Activated T-helper 1 cell treated with anti-CD3 and anti-CD28 coated beads, Interleukin-12 subunit alpha, Interleukin-12 subunit beta, Interleukin-2, Interleukin-4 antibody, amounts not matched to agents 30 ng/mL and 10 ng/mL and 1 ng/mL, durations not matched to agents 14 hours and 24 hours and 36 hours (primary cell): ENCODE measurements at regions not wholly inside any gene's neighbourhood (a gene's known extent, or its start where the extent isn't known, plus 50 kb on each side); places are given as distances from the start of the nearest gene placed in this dataset.

Source experiments
- DNase-seq: peaks from one replicate; pipeline ENCODE4 v3.0.0; 2021; ENCODE audit warnings: low spot score
- H3K27ac Mint-ChIP-seq: one replicate; pipeline ENCODE4 v1.8.0; 2021; ENCODE audit warnings: mild to moderate bottlenecking, mixed read lengths
- H3K27me3 Mint-ChIP-seq: one replicate; pipeline ENCODE4 v1.8.0; 2022; ENCODE audit warnings: mild to moderate bottlenecking, moderate library complexity, mixed read lengths; ENCODE audit not compliant: insufficient read depth
- H3K36me3 Mint-ChIP-seq: one replicate; pipeline ENCODE4 v1.8.0; 2021; ENCODE audit warnings: low read depth, mixed read lengths
- H3K4me1 Mint-ChIP-seq: one replicate; pipeline ENCODE4 v1.8.0; 2021; ENCODE audit warnings: low read depth, mixed read lengths
- H3K4me3 Mint-ChIP-seq: one replicate; pipeline ENCODE4 v1.8.0; 2021; ENCODE audit warnings: mild to moderate bottlenecking, moderate library complexity, mixed read lengths
- H3K9me3 Mint-ChIP-seq: one replicate; pipeline ENCODE4 v1.8.0; 2021; ENCODE audit warnings: mixed read lengths
- intact Hi-C: fragments of 100-400 bp; cut with micrococcal nuclease; formaldehyde crosslinking; loops from one replicate; pipeline ENCODE4 v1.15.1; 2024

- no peaks in the 10 kb centered on the region for H3K9me3 Mint-ChIP-seq
- H3K27ac Mint-ChIP-seq = no peak overlapping the region
- H3K27me3 Mint-ChIP-seq = no peaks in the 10 kb centered on the region
- H3K4me3 Mint-ChIP-seq = no peak overlapping the region
- intact Hi-C loops = no loop called here
- H3K4me1 Mint-ChIP-seq = no peaks in the 10 kb centered on the region
- no peaks in the 10 kb centered on the region for H3K36me3 Mint-ChIP-seq
- no peak for DNase-seq
These were observed 207.8 kb downstream of the SOCS6 start for GRCh38 chr18:70496353-70497294.

DNA sequence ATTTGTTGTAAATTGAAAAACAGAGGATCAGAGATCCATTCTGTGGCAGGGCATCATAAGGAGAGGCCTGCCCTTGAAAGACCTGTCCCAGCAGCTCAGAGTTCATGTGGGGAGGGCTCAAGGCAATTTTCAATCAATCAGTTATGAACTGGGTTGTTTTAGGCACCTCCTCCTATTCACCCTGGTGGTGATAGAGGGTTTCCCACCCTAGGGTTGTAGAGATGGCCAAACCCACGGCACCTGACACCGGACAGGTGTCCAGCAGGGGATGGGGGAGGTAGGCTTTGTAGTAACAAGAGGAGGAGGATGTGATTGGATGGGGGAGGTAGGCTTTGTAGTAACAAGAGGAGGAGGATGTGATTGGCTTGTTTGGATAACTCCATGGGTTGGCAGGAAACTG, 205.7 kb downstream of the SOCS6 start:
- no peak overlapping the region for H3K4me3 Mint-ChIP-seq
- H3K9me3 Mint-ChIP-seq = no peaks in the 10 kb centered on the region
- DNase-seq = no peak
- no peak overlapping the region for H3K27ac Mint-ChIP-seq
- intact Hi-C loops = loop anchor here (5.0 kb wide), 1 partner anchor 287 kb away; the partner anchor contains the start of gene RTTN
- H3K36me3 Mint-ChIP-seq = no peaks in the 10 kb centered on the region
- peaks cover 2% of the 10 kb centered on the region for H3K27me3 Mint-ChIP-seq
- no peaks in the 10 kb centered on the region for H3K4me1 Mint-ChIP-seq

DNA sequence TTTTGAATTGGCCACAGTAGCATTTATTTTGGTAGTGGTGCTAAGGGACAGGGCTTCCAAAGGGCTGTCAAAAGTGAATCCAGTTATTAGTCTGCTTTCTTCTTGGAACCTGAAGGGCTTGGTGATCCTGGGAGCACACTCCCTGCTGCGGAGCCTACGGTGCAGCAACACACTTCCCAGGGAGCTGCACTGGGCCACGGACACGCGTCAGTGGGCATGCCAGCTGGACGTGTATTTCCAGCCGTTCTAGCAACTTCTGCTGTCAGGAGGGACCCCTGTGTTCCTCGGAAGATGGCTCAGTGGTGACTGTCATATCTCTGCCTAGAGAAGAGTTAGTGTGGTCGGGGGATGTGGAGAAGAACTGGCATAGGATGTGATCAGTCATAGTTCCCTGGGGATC, 204.6 kb downstream of the SOCS6 start:
- no peaks in the 10 kb centered on the region for H3K36me3 Mint-ChIP-seq
- no peaks in the 10 kb centered on the region for H3K4me1 Mint-ChIP-seq
- no peak overlapping the region for H3K4me3 Mint-ChIP-seq
- intact Hi-C loops = loop anchor here (5.0 kb wide), 1 partner anchor 286 kb away; the partner anchor contains the start of gene RTTN
- peaks cover 2% of the 10 kb centered on the region for H3K27me3 Mint-ChIP-seq
- H3K27ac Mint-ChIP-seq = no peak overlapping the region
- no peaks in the 10 kb centered on the region for H3K9me3 Mint-ChIP-seq
- DNase-seq = no peak

- intact Hi-C loops = loop anchor here (5.0 kb wide), 1 partner anchor 285 kb away; the partner anchor contains the start of gene RTTN
- H3K36me3 Mint-ChIP-seq = no peaks in the 10 kb centered on the region
- DNase-seq = peak; percentile 3
- H3K4me1 Mint-ChIP-seq = no peaks in the 10 kb centered on the region
- H3K27me3 Mint-ChIP-seq = peaks cover 2% of the 10 kb centered on the region
- no peak overlapping the region for H3K4me3 Mint-ChIP-seq
- H3K27ac Mint-ChIP-seq = no peak overlapping the region
- no peaks in the 10 kb centered on the region for H3K9me3 Mint-ChIP-seq
These were observed 203.0 kb downstream of the SOCS6 start for GRCh38 chr18:70491734-70492348.

DNA sequence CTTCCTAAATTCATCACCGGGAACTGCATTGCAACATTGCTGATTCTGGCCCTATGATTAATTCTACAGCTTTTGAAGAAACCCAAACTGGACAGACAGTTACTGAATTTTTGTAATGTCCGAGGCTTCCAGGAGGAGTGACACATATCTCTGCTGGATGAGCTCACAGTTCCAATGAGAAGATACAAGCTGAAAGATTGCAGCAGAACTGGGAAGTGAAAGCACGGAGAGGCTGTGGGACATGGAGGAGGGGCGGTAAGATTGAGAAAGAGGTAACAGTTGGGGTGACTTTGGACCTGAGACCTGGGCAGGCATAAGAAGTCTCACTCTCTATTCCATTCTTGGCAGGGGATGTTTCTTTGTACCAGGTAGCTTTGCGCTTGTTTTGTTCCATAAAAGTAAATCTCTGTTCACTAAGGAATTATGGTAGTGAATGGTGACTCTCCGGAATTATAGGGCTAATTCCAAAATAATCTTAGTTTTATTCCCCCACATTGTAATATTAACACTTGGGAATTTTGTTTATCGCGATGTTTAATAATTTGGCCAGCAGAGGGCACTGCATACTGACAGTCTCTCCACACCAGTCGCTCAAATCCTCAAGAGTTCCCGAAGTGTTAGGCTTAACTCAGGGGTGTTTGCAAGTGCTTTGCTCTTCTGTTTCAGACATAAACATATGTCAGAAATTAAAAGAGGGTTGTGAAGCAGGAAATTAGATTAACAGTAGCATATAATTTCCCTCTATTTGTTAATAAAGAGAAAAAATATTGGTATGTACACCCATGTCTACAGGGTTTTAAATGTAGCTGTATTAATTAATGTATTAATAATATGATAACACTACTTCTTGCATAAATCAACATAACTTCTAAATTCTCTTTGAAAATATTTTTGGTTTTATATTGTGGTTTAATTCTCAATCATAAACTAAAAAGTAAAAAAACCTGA, 201.4 kb downstream of the SOCS6 start:
- Mint-ChIP-seq H3K9me3 (no peaks in the 10 kb centered on the region), H3K36me3 (no peaks in the 10 kb centered on the region), H3K4me3 (no peak overlapping the region), H3K27me3 (peaks cover 2% of the 10 kb centered on the region), H3K27ac (no peak overlapping the region), H3K4me1 (no peaks in the 10 kb centered on the region)
- intact Hi-C loops = loop anchor here (5.0 kb wide), 1 partner anchor 283 kb away; the partner anchor contains the start of gene RTTN
- no peak for DNase-seq

GRCh38 chr18:70489571-70489970, 200.7 kb downstream of the SOCS6 start:
- H3K36me3 Mint-ChIP-seq = no peaks in the 10 kb centered on the region
- H3K27me3 Mint-ChIP-seq = peaks cover 2% of the 10 kb centered on the region
- H3K4me1 Mint-ChIP-seq = no peaks in the 10 kb centered on the region
- H3K27ac Mint-ChIP-seq = no peak overlapping the region
- no peak overlapping the region for H3K4me3 Mint-ChIP-seq
- no peak for DNase-seq
- intact Hi-C loops = no loop called here
- no peaks in the 10 kb centered on the region for H3K9me3 Mint-ChIP-seq

- Mint-ChIP-seq H3K9me3 (no peaks in the 10 kb centered on the region), H3K4me3 (no peak overlapping the region), H3K27ac (no peak overlapping the region), H3K4me1 (no peaks in the 10 kb centered on the region), H3K36me3 (no peaks in the 10 kb centered on the region), H3K27me3 (peaks cover 2% of the 10 kb centered on the region)
- intact Hi-C loops = no loop called here
- DNase-seq = no peak
These were observed 181.1 kb downstream of the SOCS6 start for GRCh38 chr18:70469916-70470315.

DNA sequence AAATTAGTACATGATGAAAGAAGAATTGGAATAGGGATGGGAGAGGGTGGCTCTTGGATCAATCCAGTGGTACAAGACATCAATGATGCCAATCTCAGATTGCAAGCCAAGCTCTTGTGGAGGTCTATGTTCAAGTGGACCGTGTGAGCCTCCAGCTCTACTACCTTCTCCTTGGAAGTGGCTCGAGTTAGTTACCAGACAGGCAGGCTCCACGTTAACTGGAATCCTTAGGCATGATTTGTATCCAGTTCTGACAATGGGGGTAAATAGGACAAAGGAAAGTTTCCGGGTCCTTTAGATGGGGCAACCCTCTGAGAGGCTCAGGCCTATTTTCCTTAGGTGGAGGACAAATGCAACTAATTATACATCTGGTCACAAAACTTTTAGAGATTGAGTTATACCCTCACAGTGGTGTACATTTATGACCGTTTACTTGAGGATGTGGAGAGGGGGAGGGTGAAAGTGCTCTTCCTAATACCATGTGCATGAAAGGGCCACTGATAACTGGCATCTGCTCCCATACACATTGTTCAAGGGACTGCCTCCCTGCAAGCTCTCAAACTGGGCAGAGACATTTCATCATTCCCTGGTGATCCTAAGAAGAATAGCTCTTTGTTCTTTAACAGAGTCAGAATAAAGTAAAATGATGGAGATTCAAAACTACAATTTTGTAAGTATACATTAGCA, 180.2 kb downstream of the SOCS6 start:
- H3K27me3 Mint-ChIP-seq = peaks cover 4% of the 10 kb centered on the region
- DNase-seq = no peak
- intact Hi-C loops = no loop called here

GRCh38 chr18:70464343-70465114, 175.7 kb downstream of the SOCS6 start:
- Mint-ChIP-seq H3K36me3 (no peaks in the 10 kb centered on the region), H3K4me3 (peak overlapping the region; percentile 37), H3K9me3 (no peaks in the 10 kb centered on the region), H3K27me3 (peaks cover 15% of the 10 kb centered on the region), H3K4me1 (peaks cover 7% of the 10 kb centered on the region), H3K27ac (no peak overlapping the region)
- no peak for DNase-seq
- intact Hi-C loops = no loop called here

More for the DNA sequence above, 180.2 kb downstream of the SOCS6 start:
- Mint-ChIP-seq H3K36me3 (no peaks in the 10 kb centered on the region), H3K9me3 (no peaks in the 10 kb centered on the region), H3K27ac (no peak overlapping the region), H3K4me3 (no peak overlapping the region), H3K4me1 (peaks cover 7% of the 10 kb centered on the region)

- peaks cover 17% of the 10 kb centered on the region for H3K27me3 Mint-ChIP-seq
- no peak overlapping the region for H3K4me3 Mint-ChIP-seq
- H3K36me3 Mint-ChIP-seq = no peaks in the 10 kb centered on the region
- H3K4me1 Mint-ChIP-seq = peaks cover 7% of the 10 kb centered on the region
- H3K9me3 Mint-ChIP-seq = no peaks in the 10 kb centered on the region
- DNase-seq = no peak
- intact Hi-C loops = no loop called here
- no peak overlapping the region for H3K27ac Mint-ChIP-seq
These were observed 174.2 kb downstream of the SOCS6 start for GRCh38 chr18:70463085-70463484.

DNA sequence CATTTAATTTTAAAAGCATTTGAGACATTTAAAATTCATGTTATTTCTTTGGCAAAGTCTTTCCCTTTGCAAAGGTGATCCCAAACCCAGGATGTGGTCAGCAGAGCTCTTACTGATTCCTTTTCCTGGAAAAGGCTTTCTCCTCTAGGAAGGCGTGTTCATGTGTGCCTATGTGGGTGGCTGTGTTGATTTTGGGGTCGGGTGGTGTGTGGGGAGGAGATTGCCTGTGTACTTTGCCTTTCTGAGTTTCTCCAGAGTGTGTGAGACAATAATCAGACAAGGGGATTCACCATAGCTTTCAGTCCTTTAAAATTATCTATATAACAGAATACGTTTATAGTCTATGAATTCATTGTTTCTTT, 173.2 kb downstream of the SOCS6 start:
- H3K36me3 Mint-ChIP-seq = no peaks in the 10 kb centered on the region
- no peak overlapping the region for H3K27ac Mint-ChIP-seq
- intact Hi-C loops = no loop called here
- no peak for DNase-seq
- H3K27me3 Mint-ChIP-seq = peaks cover 17% of the 10 kb centered on the region
- H3K4me3 Mint-ChIP-seq = no peak overlapping the region
- H3K9me3 Mint-ChIP-seq = no peaks in the 10 kb centered on the region
- peaks cover 7% of the 10 kb centered on the region for H3K4me1 Mint-ChIP-seq
